Stimulated activated CD4-positive, alpha-beta T cell treated with anti-CD3 and anti-CD28 coated beads, Interleukin-15, amount 100 ng/mL, for 24 hours (primary cell): ENCODE measurements at regions not wholly inside any gene's neighbourhood (a gene's known extent, or its start where the extent isn't known, plus 50 kb on each side); places are given as distances from the start of the nearest gene placed in this dataset.

ENCODE experiments used
- DNase-seq: peaks from one replicate; pipeline ENCODE4 v3.0.0-alpha.2; 2020

DNA sequence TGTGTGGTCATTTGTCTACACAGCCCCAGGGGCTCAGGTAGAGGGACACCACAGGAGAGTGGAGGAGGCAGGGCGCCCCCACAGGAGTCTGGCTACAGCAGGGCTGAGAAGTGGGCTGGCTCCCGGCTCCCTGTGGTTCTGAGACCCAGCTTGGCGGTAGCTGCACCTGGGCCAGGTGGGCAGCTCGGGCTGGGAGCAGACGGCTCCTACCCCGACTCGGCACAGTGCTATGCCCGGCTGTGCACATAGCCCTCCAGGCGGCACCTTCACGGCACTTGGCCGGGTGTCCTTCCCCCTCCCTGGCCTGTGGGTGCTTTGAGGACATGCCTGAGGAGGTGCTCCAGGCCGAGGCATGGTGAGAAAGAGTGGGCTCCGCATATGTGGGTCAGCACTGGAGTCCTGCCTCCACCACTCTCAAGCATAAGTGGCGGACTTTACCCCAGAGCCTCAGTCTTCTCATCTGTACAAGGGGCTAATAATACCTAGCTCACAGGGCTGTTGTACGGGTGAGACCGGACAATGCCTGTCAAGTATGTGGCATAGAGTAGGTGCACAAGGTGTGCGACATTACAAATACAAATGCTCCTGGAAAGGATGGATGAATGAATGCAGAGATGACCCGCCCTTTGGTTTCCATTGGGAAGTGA lies 50.1 kb upstream of the JPH3 start:
- no peak for DNase-seq

DNA sequence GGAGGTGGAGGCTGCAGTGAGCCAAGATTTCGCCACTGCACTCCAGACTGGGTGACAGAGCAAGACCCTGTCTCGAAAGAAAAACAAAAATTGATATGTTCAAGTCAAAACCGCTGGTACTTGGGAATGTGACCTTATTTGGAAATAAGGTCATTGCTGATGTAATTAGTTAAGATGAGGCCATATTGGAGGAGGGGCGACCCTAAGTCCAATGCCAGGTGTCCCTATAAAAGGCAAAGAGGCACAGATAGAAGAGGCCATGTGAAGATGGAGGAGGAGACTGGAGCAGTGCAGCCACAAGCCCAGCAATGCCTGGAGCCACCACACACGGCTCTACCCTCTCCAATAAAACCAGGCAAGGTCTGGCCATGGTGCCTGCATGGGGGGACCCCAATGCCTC lies 50.8 kb upstream of the JPH3 start:
- DNase-seq: no peak

- DNase-seq: peak; percentile 69
Observed at GRCh38 chr16:87550495-87550961, 51.8 kb upstream of the JPH3 start.

- DNase-seq: no peak
Observed at GRCh38 chr16:87549627-87550494, 52.4 kb upstream of the JPH3 start.

GRCh38 chr16:87548046-87548445 lies 54.3 kb upstream of the JPH3 start:
- DNase-seq: no peak

GRCh38 chr16:87543436-87544191 lies 50.8 kb upstream of the ZCCHC14 start:
- DNase-seq: peak; percentile 21

GRCh38 chr16:87542531-87543102 lies 49.8 kb upstream of the ZCCHC14 start:
- no peak for DNase-seq
